ENCODE measurements at regions not wholly inside any gene's neighbourhood (a gene's known extent, or its start where the extent isn't known, plus 50 kb on each side); places are given as distances from the start of the nearest gene placed in this dataset.

DNA sequence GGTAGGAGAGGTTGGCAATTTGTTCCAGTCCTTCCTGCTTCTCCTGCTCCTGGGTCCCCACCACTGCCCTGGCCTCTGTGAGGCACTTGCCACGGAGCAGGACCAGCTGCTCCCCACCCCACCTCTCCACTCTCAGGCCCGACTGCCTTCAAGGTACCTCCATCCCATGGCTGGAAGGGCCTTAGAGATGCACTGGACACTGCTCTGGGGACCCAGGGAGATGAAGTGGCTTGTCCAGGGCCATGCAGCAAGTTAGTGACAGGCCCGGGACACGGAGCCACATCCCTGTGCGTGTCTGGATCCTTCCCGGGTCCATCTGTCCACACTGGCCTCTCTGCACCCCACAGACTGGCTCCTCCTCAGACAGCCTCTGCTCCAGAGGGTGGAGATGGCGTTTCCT is 105.3 kb downstream of the CPZ start:
- POLR2A ChIA-PET = no interaction called here
- DNase-seq (ENCODE audit: extremely low spot score) = no peak
- CTCF ChIA-PET = no interaction called here
- TF ChIP-seq BHLHE40 (IDR thresholded peaks at IDR 0.05; ENCODE audit: borderline replicate concordance) (no peak), ZNF384 (IDR thresholded peaks at IDR 0.05) (no peak), ARNT (IDR thresholded peaks at IDR 0.05) (no peak), SP1 (IDR thresholded peaks at IDR 0.05) (no peak), TARDBP (IDR thresholded peaks at IDR 0.05) (no peak)

DNA sequence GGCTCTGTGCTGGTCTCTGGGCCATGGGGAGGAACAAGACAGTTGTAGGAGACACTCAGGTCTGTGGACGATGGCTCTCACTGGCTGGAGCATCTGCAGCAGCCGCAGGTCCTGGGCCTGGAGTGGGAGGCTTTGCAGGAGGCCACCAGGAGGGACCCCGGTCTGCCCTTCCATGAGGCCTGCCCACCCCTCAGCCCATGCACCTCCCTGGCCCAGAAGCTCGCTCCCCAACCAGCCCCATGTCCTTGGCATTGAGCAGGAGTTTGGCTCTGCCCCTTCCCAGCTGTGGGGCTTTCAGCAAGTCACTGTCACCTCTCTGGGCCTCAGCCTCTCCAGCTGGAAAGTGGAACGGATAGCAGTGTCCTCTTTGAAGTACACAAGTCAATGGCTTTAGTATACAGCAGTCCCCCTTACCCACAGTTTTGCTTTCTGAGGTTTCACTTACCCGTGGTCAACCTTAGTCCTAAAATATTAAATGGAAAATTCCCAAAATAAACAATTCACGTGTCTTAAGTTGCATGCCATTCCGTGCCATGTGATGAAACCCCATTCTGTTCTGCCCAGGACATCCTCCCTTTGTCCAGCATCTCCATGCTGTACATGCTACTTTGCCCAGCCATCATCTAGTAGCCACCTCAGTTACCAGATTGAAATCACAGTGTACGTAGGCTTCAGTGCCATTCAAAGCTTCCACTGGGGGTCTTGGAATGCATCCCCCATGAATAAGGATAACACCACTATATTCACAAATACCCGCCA is 104.0 kb downstream of the CPZ start:
- ChIA-PET CTCF (interaction anchor here (0.6 to 1.4 kb wide), 2 partner anchors 8 to 221 kb away, joined by 3 read pairs; no protein-coding TSS in a partner anchor), POLR2A (no interaction called here)
- DNase-seq (ENCODE audit: extremely low spot score) = no peak
- TF ChIP-seq SUZ12 (IDR thresholded peaks at IDR 0.05) (no peak), PKNOX1 (IDR thresholded peaks at IDR 0.05) (no peak), SP1 (IDR thresholded peaks at IDR 0.05) (no peak), CTBP1 (IDR thresholded peaks at IDR 0.05; ENCODE audit: borderline replicate concordance) (no peak), ARNT (IDR thresholded peaks at IDR 0.05) (no peak), FOXK2 (IDR thresholded peaks at IDR 0.05) (no peak), BHLHE40 (IDR thresholded peaks at IDR 0.05; ENCODE audit: borderline replicate concordance) (no peak), HDGF (IDR thresholded peaks at IDR 0.05; ENCODE audit: borderline replicate concordance) (no peak), ZNF384 (IDR thresholded peaks at IDR 0.05) (no peak)

- CTCF ChIA-PET = interaction anchor here (0.6 to 1.4 kb wide), 2 partner anchors 7 to 222 kb away, joined by 3 read pairs; no protein-coding TSS in a partner anchor
- POLR2A ChIA-PET = no interaction called here
- DNase-seq (ENCODE audit: extremely low spot score) = no peak
- TF ChIP-seq FOXM1 (IDR thresholded peaks at IDR 0.05; ENCODE audit: borderline replicate concordance) (no peak), CTBP1 (IDR thresholded peaks at IDR 0.05; ENCODE audit: borderline replicate concordance) (no peak), FOXA1 (IDR thresholded peaks at IDR 0.05) (no peak), HDGF (IDR thresholded peaks at IDR 0.05; ENCODE audit: borderline replicate concordance) (no peak), FOXK2 (IDR thresholded peaks at IDR 0.05) (no peak), SUZ12 (IDR thresholded peaks at IDR 0.05) (no peak), L3MBTL2 (conservative IDR thresholded peaks at IDR 0.05) (no peak), ELF4 (IDR thresholded peaks at IDR 0.05) (no peak), NFRKB (IDR thresholded peaks at IDR 0.05) (no peak), SP1 (IDR thresholded peaks at IDR 0.05) (no peak), LEF1 (IDR thresholded peaks at IDR 0.05; ENCODE audit: borderline replicate concordance) (no peak), TARDBP (IDR thresholded peaks at IDR 0.05) (no peak), ZNF384 (IDR thresholded peaks at IDR 0.05) (no peak), BHLHE40 (IDR thresholded peaks at IDR 0.05; ENCODE audit: borderline replicate concordance) (no peak), ARNT (IDR thresholded peaks at IDR 0.05) (no peak), PKNOX1 (IDR thresholded peaks at IDR 0.05) (no peak)
These were observed 103.0 kb downstream of the CPZ start for GRCh38 chr4:8695237-8696219.

- POLR2A ChIA-PET = no interaction called here
- TF ChIP-seq HDGF (IDR thresholded peaks at IDR 0.05; ENCODE audit: borderline replicate concordance) = no peak
- DNase-seq (ENCODE audit: extremely low spot score) = no peak
- CTCF ChIA-PET = no interaction called here
These were observed 102.1 kb downstream of the CPZ start for GRCh38 chr4:8694651-8695151.

GRCh38 chr4:8694226-8694625 is 101.7 kb downstream of the CPZ start:
- TF ChIP-seq LEF1 (IDR thresholded peaks at IDR 0.05; ENCODE audit: borderline replicate concordance) = no peak
- POLR2A ChIA-PET = no interaction called here
- no peak for DNase-seq (ENCODE audit: extremely low spot score)
- CTCF ChIA-PET = no interaction called here

GRCh38 chr4:8691151-8691775 is 98.7 kb downstream of the CPZ start:
- ChIA-PET CTCF (interaction anchor here (1.0 kb wide), 1 partner anchor 168 kb away, joined by 3 read pairs; no protein-coding TSS in a partner anchor), POLR2A (no interaction called here)
- no peak for DNase-seq (ENCODE audit: extremely low spot score)
- TF ChIP-seq SP1 (IDR thresholded peaks at IDR 0.05) = no peak
- no peak for TF ChIP-seq FOXK2 (IDR thresholded peaks at IDR 0.05)
- no peak for TF ChIP-seq SUZ12 (IDR thresholded peaks at IDR 0.05)
- TF ChIP-seq ARNT (IDR thresholded peaks at IDR 0.05) = no peak
- TF ChIP-seq BHLHE40 (IDR thresholded peaks at IDR 0.05; ENCODE audit: borderline replicate concordance) = no peak
